ENCODE measurements at regions not wholly inside any gene's neighbourhood (a gene's known extent, or its start where the extent isn't known, plus 50 kb on each side); places are given as distances from the start of the nearest gene placed in this dataset.

GRCh38 chr1:228997721-228998144, 262.5 kb downstream of the RHOU start:
- no peak overlapping the region for H3K4me3 ChIP-seq
- WGBS, 3 donors: 85 to 97% (median 96%) methylated on average over 4 of the region's 4 CpGs
- DNase-seq: no peak
- no peak for TF ChIP-seq CTCF (IDR thresholded peaks at IDR 0.05)
- no peaks in the 10 kb centered on the region for H3K27me3 ChIP-seq (ENCODE audit: insufficient read depth in 3 of 3, low read length in 2 of 3)
- ATAC-seq: no peak
- no peaks in the 10 kb centered on the region for H3K4me1 ChIP-seq
- H3K9me3 ChIP-seq: no peaks in the 10 kb centered on the region
- H3K27ac ChIP-seq: no peak overlapping the region
- H3K36me3 ChIP-seq (ENCODE audit: insufficient read depth in 1 of 2, low read depth in 1 of 2): no peaks in the 10 kb centered on the region
- intact Hi-C loops (cut with DNase I): loop anchor here in 1 of 2 donors (10.0 kb wide), 1 partner anchor 57 kb away; no protein-coding TSS in a partner anchor

GRCh38 chr1:228998179-228998578, 262.9 kb downstream of the RHOU start:
- 58 to 82% (median 70%) methylated on average over 6 of the region's 6 CpGs for WGBS, 3 donors
- ATAC-seq (no peak), DNase-seq (no peak)
- H3K36me3 ChIP-seq (ENCODE audit: insufficient read depth in 1 of 2, low read depth in 1 of 2): no peaks in the 10 kb centered on the region
- H3K9me3 ChIP-seq: no peaks in the 10 kb centered on the region
- no peaks in the 10 kb centered on the region for H3K4me1 ChIP-seq
- no peak for TF ChIP-seq CTCF (IDR thresholded peaks at IDR 0.05)
- intact Hi-C loops (cut with DNase I): loop anchor here in 1 of 2 donors (10.0 kb wide), 1 partner anchor 57 kb away; no protein-coding TSS in a partner anchor
- no peak overlapping the region for H3K27ac ChIP-seq
- H3K27me3 ChIP-seq (ENCODE audit: insufficient read depth in 3 of 3, low read length in 2 of 3): no peaks in the 10 kb centered on the region
- H3K4me3 ChIP-seq: no peak overlapping the region

- H3K36me3 ChIP-seq (ENCODE audit: insufficient read depth in 1 of 2, low read depth in 1 of 2): no peaks in the 10 kb centered on the region
- ATAC-seq: no peak
- no peak for TF ChIP-seq CTCF (IDR thresholded peaks at IDR 0.05)
- H3K9me3 ChIP-seq: no peaks in the 10 kb centered on the region
- H3K27ac ChIP-seq: no peak overlapping the region
- 89 to 91% (median 90%) methylated on average over 9 of the region's 9 CpGs for WGBS, 3 donors
- no peaks in the 10 kb centered on the region for H3K4me1 ChIP-seq
- no peak overlapping the region for H3K4me3 ChIP-seq
- intact Hi-C loops (cut with DNase I): loop anchor here in 1 of 2 donors (10.0 kb wide), 1 partner anchor 55 kb away; no protein-coding TSS in a partner anchor
- H3K27me3 ChIP-seq (ENCODE audit: insufficient read depth in 3 of 3, low read length in 2 of 3): no peaks in the 10 kb centered on the region
- no peak for DNase-seq
Measured at GRCh38 chr1:228999446-229000170, 264.3 kb downstream of the RHOU start.

- H3K4me3 ChIP-seq: no peak overlapping the region
- no peaks in the 10 kb centered on the region for H3K9me3 ChIP-seq
- H3K27ac ChIP-seq: no peak overlapping the region
- DNase-seq (no peak), ATAC-seq (no peak)
- TF ChIP-seq CTCF (IDR thresholded peaks at IDR 0.05): no peak
- WGBS, 3 donors: 93 to 95% (median 94%) methylated on average over 8 of the region's 8 CpGs
- H3K4me1 ChIP-seq: no peaks in the 10 kb centered on the region
- intact Hi-C loops (cut with DNase I): no loop called here
- no peaks in the 10 kb centered on the region for H3K27me3 ChIP-seq (ENCODE audit: insufficient read depth in 3 of 3, low read length in 2 of 3)
- H3K36me3 ChIP-seq (ENCODE audit: insufficient read depth in 1 of 2, low read depth in 1 of 2): no peaks in the 10 kb centered on the region
Measured at GRCh38 chr1:229000187-229000586, 264.9 kb downstream of the RHOU start.

All from psoas muscle (tissue), 7 donors.